Panc1 (cell line): ENCODE measurements at regions not wholly inside any gene's neighbourhood (a gene's known extent, or its start where the extent isn't known, plus 50 kb on each side); places are given as distances from the start of the nearest gene placed in this dataset.

Source experiments
- ATAC-seq: fragments of 200-7000 bp; cut with Tn5 transposase; 2 replicates; pipeline ENCODE4 v1.9.1; 2020; ENCODE audit warnings: mild to moderate bottlenecking, moderate library complexity
- BruUV-seq: library from RNA; stranded (reverse); fragments of 400-500 nt; replicated peaks from 2 replicates; lab custom pipeline; 2021; lab: Mats Ljungman, UMichigan
- CTCF ChIA-PET: fragments of 300-600 bp; sonication (Branson Sonifier 250); formaldehyde crosslinking; loops from one replicate; lab custom pipeline; 2022; ENCODE audit warnings: antibody characterized with exemption; lab: Charles Lee
- POLR2A ChIA-PET: fragments of 300-600 bp; sonication (Branson Sonifier 250); formaldehyde crosslinking; loops from one replicate; lab custom pipeline; 2022; ENCODE audit warnings: antibody characterized with exemption; lab: Charles Lee
- DNase-seq: peaks from one replicate; pipeline ENCODE4 v3.0.0-alpha.2; 2010; ENCODE audit warnings: low read depth, low spot score
- H3K27ac ChIP-seq: 2 replicates; pipeline ENCODE4 v1.5.1; 2011; ENCODE audit warnings: mild to moderate bottlenecking, low read length, inconsistent platforms
- H3K27me3 ChIP-seq: fragments of 200-500 bp; sonication (Bioruptor generic); 2 replicates; pipeline ENCODE4 v1.6.0; 2014; ENCODE audit warnings: low read length, inconsistent platforms; ENCODE audit not compliant: control insufficient read depth, insufficient read depth
- H3K36me3 ChIP-seq: fragments of 200-500 bp; sonication (Bioruptor generic); 2 replicates; pipeline ENCODE4 v1.5.1; 2014; ENCODE audit warnings: inconsistent platforms, mild to moderate bottlenecking, low read length, moderate library complexity; ENCODE audit not compliant: control insufficient read depth, insufficient read depth
- H3K4me1 ChIP-seq: 2 replicates; pipeline ENCODE4 v1.5.1; 2011; ENCODE audit warnings: inconsistent platforms, mild to moderate bottlenecking, low read length, moderate library complexity; ENCODE audit not compliant: control insufficient read depth, insufficient read depth
- H3K4me3 ChIP-seq, 2 experiments: 2 replicates each; pipeline ENCODE4 v1.5.1; 2011 to 2012; ENCODE audit warnings: low read depth in 2 of 2, low read length in 2 of 2, mild to moderate bottlenecking in 2 of 2, inconsistent platforms in 1 of 2, moderate library complexity in 1 of 2
- H3K9me3 ChIP-seq: fragments of 200-500 bp; sonication (Bioruptor generic); 2 replicates; pipeline ENCODE4 v1.5.1; 2014; ENCODE audit warnings: low read depth, mild to moderate bottlenecking, inconsistent platforms, low read length, moderate library complexity; ENCODE audit not compliant: control insufficient read depth, insufficient read depth
- POLR2AphosphoS5 ChIP-seq: IDR thresholded peaks from 2 replicates; pipeline ENCODE4 v1.6.1; 2012; ENCODE audit warnings: mild to moderate bottlenecking, low read depth, low read length, moderate library complexity
- SIN3A ChIP-seq: IDR thresholded peaks from 2 replicates; pipeline ENCODE4 v1.6.1; 2012; ENCODE audit warnings: low read depth, mild to moderate bottlenecking, low read length, moderate library complexity, borderline replicate concordance; ENCODE audit not compliant: insufficient read depth
- TCF7L2 ChIP-seq: IDR thresholded peaks from 2 replicates; pipeline ENCODE4 v1.6.1; 2011; ENCODE audit warnings: mild to moderate bottlenecking, low read depth, low read length, inconsistent platforms
- in situ Hi-C: cut with HindIII; loops from 2 replicates; pipeline ENCODE4 v1.10.0; 2016; ENCODE audit warnings: low sequenced_read_pairs, low pct_unique_long_range_greater_than_20kb
- intact Hi-C: fragments of 100-400 bp; cut with micrococcal nuclease; formaldehyde crosslinking; loops from one replicate; pipeline ENCODE4 v1.10.0; 2022; ENCODE audit not compliant: unreplicated experiment
- TF ChIP-seq, protein P1 (sequence below), 2 experiments: IDR thresholded peaks; 2 replicates each; pipeline ENCODE4 v1.6.1; 2011 to 2012; ENCODE audit warnings: low read depth in 2 of 2, control low read depth in 1 of 2, low read length in 1 of 2, mild to moderate bottlenecking in 1 of 2, moderate library complexity in 1 of 2; ENCODE audit not compliant: insufficient read depth in 1 of 2
- TF ChIP-seq, protein P2 (sequence below): fragments of 450-650 bp; IDR thresholded peaks from 2 replicates; pipeline ENCODE4 v1.5.1; 2017; ENCODE audit warnings: mild to moderate bottlenecking

DNA sequence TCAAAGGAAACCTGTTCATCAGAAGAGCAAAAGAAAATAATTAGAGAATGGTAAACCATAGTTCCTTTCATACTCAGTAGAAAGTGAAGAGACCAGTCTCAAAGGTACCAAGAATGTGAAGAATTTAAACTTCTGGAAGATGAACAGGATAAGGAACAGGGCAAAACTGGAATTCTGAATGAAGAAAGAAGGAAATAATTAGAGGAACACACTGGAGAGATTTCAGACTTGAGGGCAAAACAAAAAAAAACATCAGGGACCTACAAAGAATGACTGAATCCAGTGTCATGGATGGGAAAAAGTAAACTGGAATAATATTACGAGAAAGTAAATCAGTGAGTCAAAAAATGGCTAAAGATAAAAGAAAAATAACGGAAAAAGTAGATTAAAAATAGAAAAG lies 245.6 kb upstream of the NEIL3 start:
- CTCF ChIA-PET = no interaction called here
- Histone ChIP-seq H3K4me3 (no peak overlapping the region), H3K36me3 (no peaks in the 10 kb centered on the region), H3K9me3 (no peaks in the 10 kb centered on the region), H3K27me3 (no peaks in the 10 kb centered on the region), H3K27ac (no peak overlapping the region), H3K4me1 (no peaks in the 10 kb centered on the region)
- no TSS peak for BruUV-seq
- ATAC-seq (no peak), DNase-seq (no peak)
- in situ Hi-C loops = no loop called here
- intact Hi-C loops = no loop called here
- POLR2A ChIA-PET = no interaction called here
- TF ChIP-seq, protein P1, sequence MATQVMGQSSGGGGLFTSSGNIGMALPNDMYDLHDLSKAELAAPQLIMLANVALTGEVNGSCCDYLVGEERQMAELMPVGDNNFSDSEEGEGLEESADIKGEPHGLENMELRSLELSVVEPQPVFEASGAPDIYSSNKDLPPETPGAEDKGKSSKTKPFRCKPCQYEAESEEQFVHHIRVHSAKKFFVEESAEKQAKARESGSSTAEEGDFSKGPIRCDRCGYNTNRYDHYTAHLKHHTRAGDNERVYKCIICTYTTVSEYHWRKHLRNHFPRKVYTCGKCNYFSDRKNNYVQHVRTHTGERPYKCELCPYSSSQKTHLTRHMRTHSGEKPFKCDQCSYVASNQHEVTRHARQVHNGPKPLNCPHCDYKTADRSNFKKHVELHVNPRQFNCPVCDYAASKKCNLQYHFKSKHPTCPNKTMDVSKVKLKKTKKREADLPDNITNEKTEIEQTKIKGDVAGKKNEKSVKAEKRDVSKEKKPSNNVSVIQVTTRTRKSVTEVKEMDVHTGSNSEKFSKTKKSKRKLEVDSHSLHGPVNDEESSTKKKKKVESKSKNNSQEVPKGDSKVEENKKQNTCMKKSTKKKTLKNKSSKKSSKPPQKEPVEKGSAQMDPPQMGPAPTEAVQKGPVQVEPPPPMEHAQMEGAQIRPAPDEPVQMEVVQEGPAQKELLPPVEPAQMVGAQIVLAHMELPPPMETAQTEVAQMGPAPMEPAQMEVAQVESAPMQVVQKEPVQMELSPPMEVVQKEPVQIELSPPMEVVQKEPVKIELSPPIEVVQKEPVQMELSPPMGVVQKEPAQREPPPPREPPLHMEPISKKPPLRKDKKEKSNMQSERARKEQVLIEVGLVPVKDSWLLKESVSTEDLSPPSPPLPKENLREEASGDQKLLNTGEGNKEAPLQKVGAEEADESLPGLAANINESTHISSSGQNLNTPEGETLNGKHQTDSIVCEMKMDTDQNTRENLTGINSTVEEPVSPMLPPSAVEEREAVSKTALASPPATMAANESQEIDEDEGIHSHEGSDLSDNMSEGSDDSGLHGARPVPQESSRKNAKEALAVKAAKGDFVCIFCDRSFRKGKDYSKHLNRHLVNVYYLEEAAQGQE (IDR thresholded peaks at IDR 0.05; ENCODE audit: insufficient read depth in 1 of 2, low read depth in 2 of 2, low read length in 1 of 2) = no peak
- no peak for TF ChIP-seq SIN3A
- TF ChIP-seq POLR2AphosphoS5 = no peak
- TF ChIP-seq, protein P2, sequence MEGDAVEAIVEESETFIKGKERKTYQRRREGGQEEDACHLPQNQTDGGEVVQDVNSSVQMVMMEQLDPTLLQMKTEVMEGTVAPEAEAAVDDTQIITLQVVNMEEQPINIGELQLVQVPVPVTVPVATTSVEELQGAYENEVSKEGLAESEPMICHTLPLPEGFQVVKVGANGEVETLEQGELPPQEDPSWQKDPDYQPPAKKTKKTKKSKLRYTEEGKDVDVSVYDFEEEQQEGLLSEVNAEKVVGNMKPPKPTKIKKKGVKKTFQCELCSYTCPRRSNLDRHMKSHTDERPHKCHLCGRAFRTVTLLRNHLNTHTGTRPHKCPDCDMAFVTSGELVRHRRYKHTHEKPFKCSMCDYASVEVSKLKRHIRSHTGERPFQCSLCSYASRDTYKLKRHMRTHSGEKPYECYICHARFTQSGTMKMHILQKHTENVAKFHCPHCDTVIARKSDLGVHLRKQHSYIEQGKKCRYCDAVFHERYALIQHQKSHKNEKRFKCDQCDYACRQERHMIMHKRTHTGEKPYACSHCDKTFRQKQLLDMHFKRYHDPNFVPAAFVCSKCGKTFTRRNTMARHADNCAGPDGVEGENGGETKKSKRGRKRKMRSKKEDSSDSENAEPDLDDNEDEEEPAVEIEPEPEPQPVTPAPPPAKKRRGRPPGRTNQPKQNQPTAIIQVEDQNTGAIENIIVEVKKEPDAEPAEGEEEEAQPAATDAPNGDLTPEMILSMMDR = no peak
- no peak for TF ChIP-seq TCF7L2

DNA sequence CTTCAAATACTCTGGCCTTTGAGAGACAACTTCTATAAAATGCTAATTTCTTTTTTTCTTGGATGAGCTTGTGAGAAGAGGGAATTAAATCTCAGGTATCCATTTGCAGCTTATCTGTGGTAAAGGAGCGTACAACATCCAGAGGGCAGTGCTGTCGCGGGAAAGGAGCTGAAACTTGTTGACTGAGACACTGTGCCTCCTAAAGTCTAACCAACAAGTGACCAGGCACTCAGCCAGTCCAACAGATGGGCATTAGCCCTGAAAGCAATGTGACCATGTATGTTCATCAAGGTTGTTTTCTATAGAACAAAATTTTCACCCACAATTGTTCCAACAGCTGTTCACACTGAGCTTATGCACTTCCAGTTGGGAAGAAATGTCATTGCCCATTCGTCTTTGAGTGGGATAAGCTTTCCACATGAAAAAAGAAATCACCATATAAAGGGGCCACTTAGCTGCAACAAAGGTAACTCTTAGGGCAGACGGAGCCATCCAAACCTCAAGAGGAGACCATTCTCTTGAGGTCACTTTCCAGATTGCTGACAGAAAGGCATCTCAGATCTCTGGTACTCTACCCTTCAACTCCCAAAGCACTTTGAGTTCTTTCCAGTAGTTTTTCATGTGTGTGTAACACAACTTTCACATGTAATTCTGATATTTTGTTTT lies 244.8 kb upstream of the NEIL3 start:
- ATAC-seq (no peak), DNase-seq (no peak)
- Histone ChIP-seq H3K27me3 (no peaks in the 10 kb centered on the region), H3K36me3 (no peaks in the 10 kb centered on the region), H3K9me3 (no peaks in the 10 kb centered on the region), H3K4me3 (no peak overlapping the region), H3K27ac (no peak overlapping the region), H3K4me1 (no peaks in the 10 kb centered on the region)
- intact Hi-C loops (no loop called here), in situ Hi-C loops (no loop called here)
- POLR2A ChIA-PET = no interaction called here
- TF ChIP-seq, protein P1 (IDR thresholded peaks at IDR 0.05; ENCODE audit: insufficient read depth in 1 of 2, low read depth in 2 of 2, low read length in 1 of 2) = no peak
- TF ChIP-seq SIN3A (no peak), TCF7L2 (no peak), POLR2AphosphoS5 (no peak)
- TF ChIP-seq, protein P2 = no peak
- CTCF ChIA-PET = no interaction called here
- no TSS peak for BruUV-seq
